Testis (tissue), 2 donors: ENCODE measurements at regions not wholly inside any gene's neighbourhood (a gene's known extent, or its start where the extent isn't known, plus 50 kb on each side); places are given as distances from the start of the nearest gene placed in this dataset.

Experiments
- DNase-seq: peaks from one replicate; pipeline ENCODE4 v3.0.0-alpha.2; 2019
- H3K27ac ChIP-seq, 2 donors: fragments of 200-600 bp; sonication (generic); one replicate each; pipeline ENCODE4 v1.5.1; 2019
- H3K27me3 ChIP-seq: fragments of 200-600 bp; sonication (generic); one replicate; pipeline ENCODE4 v1.5.1; 2019
- H3K36me3 ChIP-seq: fragments of 200-600 bp; sonication (generic); one replicate; pipeline ENCODE4 v1.5.1; 2017; ENCODE audit warnings: low read depth; ENCODE audit errors: missing control alignments
- H3K4me1 ChIP-seq: fragments of 200-600 bp; sonication (generic); one replicate; pipeline ENCODE4 v1.5.1; 2019
- H3K4me3 ChIP-seq, 2 donors: fragments of 200-600 bp; sonication (generic); one replicate each; pipeline ENCODE4 v1.5.1; 2017 to 2019
- H3K9me3 ChIP-seq: fragments of 200-600 bp; sonication (generic); one replicate; pipeline ENCODE4 v1.5.1; 2017
- CTCF ChIP-seq, 3 experiments: fragments of 450-650 bp in 2 of 3; fragments of 200-600 bp in 1 of 3; sonication (generic) in 1 of 3; IDR thresholded peaks; one replicate each; pipeline ENCODE4 v1.5.1; 2016 to 2019; ENCODE audit warnings: antibody characterized with exemption in 3 of 3, mild to moderate bottlenecking in 2 of 3, moderate library complexity in 1 of 3
- POLR2A ChIP-seq: fragments of 450-650 bp; IDR thresholded peaks from one replicate; pipeline ENCODE4 v1.6.1; 2017; ENCODE audit warnings: antibody characterized with exemption, mild to moderate bottlenecking, moderate library complexity
- WGBS, 2 donors: methylation state at CpG; one replicate each; pipeline ENCODE4 v1.1.5; 2018; 5-methylcytosine and 5-hydroxymethylcytosine counted together
- intact Hi-C: fragments of 100-400 bp; cut with DNase I; formaldehyde crosslinking; loops from one replicate; pipeline ENCODE4 v1.15.1; 2023; ENCODE audit warnings: low total_unique reads

DNA sequence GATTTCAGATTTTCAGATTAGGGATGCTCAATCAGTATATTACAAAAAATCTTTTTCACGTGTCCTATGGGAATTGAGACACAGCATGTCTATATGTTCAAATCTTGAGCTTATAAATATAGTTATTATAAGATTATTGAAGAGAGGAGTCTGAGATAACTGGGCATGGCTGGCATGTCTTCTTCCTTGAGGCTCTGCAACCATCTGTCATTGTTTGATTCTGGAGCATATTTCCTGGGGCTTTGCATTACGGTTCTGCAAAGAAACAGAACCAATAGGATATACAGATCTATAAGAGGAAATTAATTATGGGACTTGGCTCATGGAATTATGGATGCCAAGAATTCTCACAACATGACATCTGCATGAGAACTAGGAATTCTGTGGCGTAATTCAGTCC lies 386.1 kb downstream of the SOCS6 start:
- no peaks in the 10 kb centered on the region for H3K4me1 ChIP-seq
- no peaks in the 10 kb centered on the region for H3K36me3 ChIP-seq
- H3K4me3 ChIP-seq, result no peak overlapping the region
- 82 to 93% methylated on average over 3 of the region's 3 CpGs for WGBS, 2 donors
- H3K27me3 ChIP-seq, result no peaks in the 10 kb centered on the region
- intact Hi-C loops, result no loop called here
- H3K27ac ChIP-seq, result no peak overlapping the region
- H3K9me3 ChIP-seq, result no peaks in the 10 kb centered on the region
- no peak for DNase-seq
- TF ChIP-seq POLR2A, result no peak
- no peak for TF ChIP-seq CTCF (IDR thresholded peaks at IDR 0.05)

DNA sequence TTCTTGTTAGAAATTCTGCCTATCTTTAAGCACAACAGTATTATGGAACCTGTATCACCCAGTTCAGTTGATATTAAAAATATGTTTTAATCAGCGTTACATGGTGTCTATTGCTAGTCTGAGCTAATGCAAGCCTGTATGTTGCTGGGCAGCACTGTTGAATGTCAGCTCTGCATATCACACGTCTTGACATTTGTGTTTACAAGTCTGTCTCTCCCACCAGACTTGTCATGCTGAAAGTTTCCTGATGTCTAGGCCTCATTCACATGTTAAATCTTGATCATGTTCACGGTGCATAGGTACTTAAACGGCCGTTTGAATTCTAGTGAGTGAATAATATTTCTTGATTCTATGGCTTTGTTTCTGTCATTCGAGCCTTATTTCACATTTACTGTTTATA lies 385.0 kb downstream of the SOCS6 start:
- no peak for DNase-seq
- Histone ChIP-seq H3K9me3 (no peaks in the 10 kb centered on the region), H3K4me1 (no peaks in the 10 kb centered on the region), H3K27ac (no peak overlapping the region), H3K36me3 (no peaks in the 10 kb centered on the region), H3K4me3 (no peak overlapping the region), H3K27me3 (no peaks in the 10 kb centered on the region)
- no peak for TF ChIP-seq CTCF (IDR thresholded peaks at IDR 0.05)
- no peak for TF ChIP-seq POLR2A
- 82 to 87% methylated on average over 6 of the region's 6 CpGs for WGBS, 2 donors
- intact Hi-C loops, result no loop called here

DNA sequence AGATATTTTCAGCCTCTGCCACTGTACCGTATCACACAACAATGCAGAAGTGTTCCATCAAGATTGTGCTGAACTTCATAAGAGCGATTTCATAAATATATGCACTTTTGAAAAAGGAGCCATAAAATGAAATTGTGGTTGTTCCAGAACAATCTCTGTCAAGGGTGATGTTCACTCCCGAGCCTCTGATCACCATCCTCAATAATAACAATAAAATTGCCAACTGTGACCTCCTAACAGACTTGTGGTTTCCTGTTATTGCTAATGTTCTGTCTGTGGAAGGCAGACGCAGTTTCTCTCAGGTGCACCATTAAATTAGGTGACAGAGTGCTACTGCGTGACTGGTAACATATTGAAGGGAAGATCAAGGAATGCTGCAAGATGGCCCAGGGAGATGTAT lies 383.7 kb downstream of the SOCS6 start:
- no peak overlapping the region for H3K4me3 ChIP-seq
- intact Hi-C loops, result no loop called here
- H3K27ac ChIP-seq, result no peak overlapping the region
- H3K36me3 ChIP-seq, result no peaks in the 10 kb centered on the region
- no peak for TF ChIP-seq POLR2A
- TF ChIP-seq CTCF (IDR thresholded peaks at IDR 0.05), result no peak
- H3K9me3 ChIP-seq, result no peaks in the 10 kb centered on the region
- no peak for DNase-seq
- 85 to 88% methylated on average over 5 of the region's 5 CpGs for WGBS, 2 donors
- H3K4me1 ChIP-seq, result no peaks in the 10 kb centered on the region
- no peaks in the 10 kb centered on the region for H3K27me3 ChIP-seq

- no peak for TF ChIP-seq POLR2A
- no peak for TF ChIP-seq CTCF (IDR thresholded peaks at IDR 0.05)
- no peak overlapping the region for H3K27ac ChIP-seq
- H3K27me3 ChIP-seq, result no peaks in the 10 kb centered on the region
- DNase-seq, result no peak
- H3K36me3 ChIP-seq, result no peaks in the 10 kb centered on the region
- 87 to 90% methylated on average over 9 of the region's 9 CpGs for WGBS, 2 donors
- intact Hi-C loops, result no loop called here
- no peaks in the 10 kb centered on the region for H3K9me3 ChIP-seq
- H3K4me1 ChIP-seq, result no peaks in the 10 kb centered on the region
- no peak overlapping the region for H3K4me3 ChIP-seq
Observed at GRCh38 chr18:70671889-70672565, 383.2 kb downstream of the SOCS6 start.

- H3K9me3 ChIP-seq, result no peaks in the 10 kb centered on the region
- intact Hi-C loops, result no loop called here
- TF ChIP-seq CTCF (IDR thresholded peaks at IDR 0.05), result no peak
- no peak for TF ChIP-seq POLR2A
Observed at GRCh38 chr18:70666936-70667335, 378.1 kb downstream of the SOCS6 start.

More at GRCh38 chr18:70666936-70667335, 378.1 kb downstream of the SOCS6 start:
- Histone ChIP-seq H3K4me1 (no peaks in the 10 kb centered on the region), H3K36me3 (no peaks in the 10 kb centered on the region), H3K27ac (no peak overlapping the region), H3K4me3 (no peak overlapping the region), H3K27me3 (no peaks in the 10 kb centered on the region)
- no peak for DNase-seq
